Ishikawa (cell line): ENCODE measurements at regions not wholly inside any gene's neighbourhood (a gene's known extent, or its start where the extent isn't known, plus 50 kb on each side); places are given as distances from the start of the nearest gene placed in this dataset.

ENCODE experiments used
- CREB1 ChIP-seq: IDR thresholded peaks from 2 replicates; pipeline ENCODE4 v1.6.1; 2012; ENCODE audit warnings: low read depth
- EP300 ChIP-seq: IDR thresholded peaks from 2 replicates; pipeline ENCODE4 v1.6.1; 2012; ENCODE audit warnings: borderline replicate concordance
- FOXM1 ChIP-seq: IDR thresholded peaks from 2 replicates; pipeline ENCODE4 v1.6.1; 2012; ENCODE audit warnings: low read depth, borderline replicate concordance
- NFIC ChIP-seq: IDR thresholded peaks from 2 replicates; pipeline ENCODE4 v1.6.1; 2012
- REST ChIP-seq: IDR thresholded peaks from 2 replicates; pipeline ENCODE4 v1.6.1; 2012; ENCODE audit warnings: low read depth, mild to moderate bottlenecking
- TAF1 ChIP-seq: IDR thresholded peaks from 2 replicates; pipeline ENCODE4 v1.6.1; 2012; ENCODE audit warnings: low read depth, mild to moderate bottlenecking

GRCh38 chr2:12062053-12062395 is 315.6 kb downstream of the LPIN1 start:
- TF ChIP-seq FOXM1, result no peak
- no peak for TF ChIP-seq CREB1
- no peak for TF ChIP-seq TAF1
- TF ChIP-seq REST, result no peak
- no peak for TF ChIP-seq NFIC
- TF ChIP-seq EP300, result no peak
